Fibroblast of the conjunctiva (primary cell): ENCODE measurements at regions not wholly inside any gene's neighbourhood (a gene's known extent, or its start where the extent isn't known, plus 50 kb on each side); places are given as distances from the start of the nearest gene placed in this dataset.
"Not testable (repeated sequence)": the region's sequence is repeated elsewhere in the genome, so short reads cannot be mapped to it uniquely, and the experiment has no call there.

ENCODE experiments used
- DNase-seq: peaks from one replicate; pipeline ENCODE4 v3.0.0-alpha.2; 2010; ENCODE audit warnings: low read depth

GRCh38 chr15:57881361-57881760, 174.8 kb downstream of the POLR2M start:
- DNase-seq: no peak

- no peak for DNase-seq
Measured at GRCh38 chr15:57881972-57882371, 175.5 kb downstream of the POLR2M start.

GRCh38 chr15:57883701-57884100, 177.2 kb downstream of the POLR2M start:
- DNase-seq: no peak

GRCh38 chr15:57884936-57885335, 178.4 kb downstream of the POLR2M start:
- no peak for DNase-seq

GRCh38 chr15:57885435-57885834, 178.9 kb downstream of the POLR2M start:
- DNase-seq: no peak

GRCh38 chr15:57887825-57888224, 177.7 kb downstream of the ALDH1A2 start:
- DNase-seq: no peak

- no peak for DNase-seq
Measured at GRCh38 chr15:57890351-57890750, 175.2 kb downstream of the ALDH1A2 start.

GRCh38 chr15:57890878-57891277, 174.6 kb downstream of the ALDH1A2 start:
- DNase-seq: no peak

GRCh38 chr15:57892181-57892580, 173.3 kb downstream of the ALDH1A2 start:
- no peak for DNase-seq

GRCh38 chr15:57893040-57893439, 172.5 kb downstream of the ALDH1A2 start:
- no peak for DNase-seq

- DNase-seq: no peak
Measured at GRCh38 chr15:57895291-57895690, 170.2 kb downstream of the ALDH1A2 start.

GRCh38 chr15:57896114-57896513, 169.4 kb downstream of the ALDH1A2 start:
- no peak for DNase-seq

- not testable (repeated sequence) for DNase-seq
Measured at GRCh38 chr15:57896899-57897298, 168.6 kb downstream of the ALDH1A2 start.

- DNase-seq: no peak
Measured at GRCh38 chr15:57897870-57898269, 167.6 kb downstream of the ALDH1A2 start.

GRCh38 chr15:57902155-57902554, 163.4 kb downstream of the ALDH1A2 start:
- DNase-seq: no peak
